Cardiac fibroblast (primary cell): ENCODE measurements at regions not wholly inside any gene's neighbourhood (a gene's known extent, or its start where the extent isn't known, plus 50 kb on each side); places are given as distances from the start of the nearest gene placed in this dataset.

Source experiments
- DNase-seq, 2 donors: peaks; one replicate each; pipeline versions ENCODE4 v3.0.0 to v3.0.0-alpha.2; 2010; ENCODE audit warnings: low read depth in 2 of 2
- H3K4me3 ChIP-seq, 2 donors: replicated peaks in 1 of 2; 1 replicate in 1 of 2; 2 replicates in 1 of 2; pipeline ENCODE4 v1.5.1; 2011; ENCODE audit warnings: low read depth in 2 of 2, low read length in 2 of 2, mild to moderate bottlenecking in 2 of 2, moderate library complexity in 1 of 2
- TF ChIP-seq, protein P1 (sequence below): IDR thresholded peaks from one replicate; pipeline ENCODE4 v1.5.1; 2011; ENCODE audit warnings: low read depth, mild to moderate bottlenecking, low read length, inconsistent platforms

GRCh38 chr1:5311634-5312292, 657.4 kb downstream of the AJAP1 start:
- no peak for DNase-seq
- TF ChIP-seq, protein P1, sequence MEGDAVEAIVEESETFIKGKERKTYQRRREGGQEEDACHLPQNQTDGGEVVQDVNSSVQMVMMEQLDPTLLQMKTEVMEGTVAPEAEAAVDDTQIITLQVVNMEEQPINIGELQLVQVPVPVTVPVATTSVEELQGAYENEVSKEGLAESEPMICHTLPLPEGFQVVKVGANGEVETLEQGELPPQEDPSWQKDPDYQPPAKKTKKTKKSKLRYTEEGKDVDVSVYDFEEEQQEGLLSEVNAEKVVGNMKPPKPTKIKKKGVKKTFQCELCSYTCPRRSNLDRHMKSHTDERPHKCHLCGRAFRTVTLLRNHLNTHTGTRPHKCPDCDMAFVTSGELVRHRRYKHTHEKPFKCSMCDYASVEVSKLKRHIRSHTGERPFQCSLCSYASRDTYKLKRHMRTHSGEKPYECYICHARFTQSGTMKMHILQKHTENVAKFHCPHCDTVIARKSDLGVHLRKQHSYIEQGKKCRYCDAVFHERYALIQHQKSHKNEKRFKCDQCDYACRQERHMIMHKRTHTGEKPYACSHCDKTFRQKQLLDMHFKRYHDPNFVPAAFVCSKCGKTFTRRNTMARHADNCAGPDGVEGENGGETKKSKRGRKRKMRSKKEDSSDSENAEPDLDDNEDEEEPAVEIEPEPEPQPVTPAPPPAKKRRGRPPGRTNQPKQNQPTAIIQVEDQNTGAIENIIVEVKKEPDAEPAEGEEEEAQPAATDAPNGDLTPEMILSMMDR: no peak
- H3K4me3 ChIP-seq: no peak overlapping the region

GRCh38 chr1:5311147-5311546, 656.7 kb downstream of the AJAP1 start:
- TF ChIP-seq, protein P1: no peak
- no peak for DNase-seq
- no peak overlapping the region for H3K4me3 ChIP-seq

DNA sequence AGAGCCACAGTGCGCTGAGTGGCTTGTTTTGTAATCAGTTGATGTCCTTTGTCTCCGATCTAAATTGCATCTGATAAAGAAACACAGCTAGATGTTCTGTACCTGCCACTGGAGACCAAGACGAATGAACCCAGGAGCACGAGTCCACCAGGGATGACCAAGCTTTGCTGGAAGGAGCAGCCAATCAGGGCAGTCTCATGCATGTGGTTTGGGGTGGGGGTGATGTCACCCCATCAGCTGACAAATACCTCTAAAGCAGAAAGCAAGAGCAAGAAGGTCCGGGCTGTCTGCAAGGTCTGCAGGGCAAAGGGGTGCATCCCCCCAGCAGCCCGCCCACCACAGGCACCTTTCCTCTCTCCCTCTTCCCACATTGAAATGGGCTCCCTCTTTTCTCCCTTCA, 653.8 kb downstream of the AJAP1 start:
- no peak overlapping the region for H3K4me3 ChIP-seq
- TF ChIP-seq, protein P1: no peak
- no peak for DNase-seq

GRCh38 chr1:5304702-5305101, 650.3 kb downstream of the AJAP1 start:
- DNase-seq: no peak
- TF ChIP-seq, protein P1: no peak
- no peak overlapping the region for H3K4me3 ChIP-seq

GRCh38 chr1:5298376-5298775, 644.0 kb downstream of the AJAP1 start:
- TF ChIP-seq, protein P1: no peak
- DNase-seq: no peak
- no peak overlapping the region for H3K4me3 ChIP-seq

DNA sequence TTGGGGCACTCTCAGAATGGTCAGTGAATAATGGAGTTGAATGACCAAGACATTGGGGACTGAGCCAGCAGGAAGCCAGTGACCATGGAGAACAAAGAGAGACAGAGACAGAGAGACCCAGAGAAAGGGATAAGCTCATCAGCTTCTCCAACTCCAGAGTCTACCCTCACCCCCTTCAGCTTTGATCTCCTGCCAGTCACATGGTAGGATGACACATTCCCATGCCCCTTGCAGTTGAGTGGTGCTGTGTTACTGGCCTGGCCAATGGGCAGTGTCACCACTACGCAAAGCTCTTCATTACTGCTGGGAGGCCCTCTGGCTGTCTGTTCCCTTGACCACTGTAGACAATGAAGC, 643.5 kb downstream of the AJAP1 start:
- DNase-seq: no peak
- no peak overlapping the region for H3K4me3 ChIP-seq
- TF ChIP-seq, protein P1: no peak
